ENCODE measurements at regions not wholly inside any gene's neighbourhood (a gene's known extent, or its start where the extent isn't known, plus 50 kb on each side); places are given as distances from the start of the nearest gene placed in this dataset.

DNA sequence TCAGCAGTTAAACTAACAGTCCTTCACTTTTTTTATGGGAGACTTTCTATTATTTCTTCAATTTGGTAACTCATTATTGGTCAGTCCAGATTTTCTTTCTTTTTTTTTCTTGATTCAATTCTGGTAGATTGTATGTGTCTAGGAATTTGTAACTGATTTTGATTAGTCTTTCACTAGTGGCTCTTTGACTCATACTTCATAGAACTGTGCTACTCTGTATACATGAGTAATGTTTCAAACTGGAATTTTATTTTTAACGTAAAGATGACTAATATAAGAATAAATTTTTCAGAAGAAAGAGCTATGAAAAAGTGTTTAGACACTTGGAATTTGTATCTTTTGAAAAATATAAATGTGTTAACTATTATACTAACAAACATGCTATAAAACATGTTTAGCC, 813.0 kb downstream of the TRAM1L1 start:
- TF ChIP-seq CTCF (conservative IDR thresholded peaks at IDR 0.05): no peak
- no peak for TF ChIP-seq ZFX (IDR thresholded peaks at IDR 0.05)

Measured in C4-2B (cell line).